ENCODE measurements at regions not wholly inside any gene's neighbourhood (a gene's known extent, or its start where the extent isn't known, plus 50 kb on each side); places are given as distances from the start of the nearest gene placed in this dataset.

- H3K9me3 ChIP-seq: no peaks in the 10 kb centered on the region
- H3K36me3 ChIP-seq: no peaks in the 10 kb centered on the region
- H3K27ac ChIP-seq: no peak overlapping the region
- DNase-seq: no peak
- no peaks in the 10 kb centered on the region for H3K27me3 ChIP-seq
- no peaks in the 10 kb centered on the region for H3K4me1 ChIP-seq
- H3K4me3 ChIP-seq: no peak overlapping the region
- TF ChIP-seq CTCF (IDR thresholded peaks at IDR 0.05) (no peak), POLR2A (IDR thresholded peaks at IDR 0.05) (no peak)
Measured at GRCh38 chr2:150545916-150546315, 58.4 kb upstream of the RND3 start.

GRCh38 chr2:150544731-150545130 lies 57.3 kb upstream of the RND3 start:
- no peaks in the 10 kb centered on the region for H3K9me3 ChIP-seq
- no peak overlapping the region for H3K27ac ChIP-seq
- DNase-seq: no peak
- TF ChIP-seq CTCF (IDR thresholded peaks at IDR 0.05) (no peak), POLR2A (IDR thresholded peaks at IDR 0.05) (no peak)
- H3K36me3 ChIP-seq: no peaks in the 10 kb centered on the region
- H3K4me3 ChIP-seq: no peak overlapping the region
- H3K4me1 ChIP-seq: no peaks in the 10 kb centered on the region
- H3K27me3 ChIP-seq: no peaks in the 10 kb centered on the region

GRCh38 chr2:150542692-150543091 lies 55.2 kb upstream of the RND3 start:
- Histone ChIP-seq H3K36me3 (no peaks in the 10 kb centered on the region), H3K4me1 (no peaks in the 10 kb centered on the region), H3K4me3 (no peak overlapping the region), H3K27ac (no peak overlapping the region), H3K9me3 (no peaks in the 10 kb centered on the region), H3K27me3 (no peaks in the 10 kb centered on the region)
- TF ChIP-seq CTCF (IDR thresholded peaks at IDR 0.05) (no peak), POLR2A (IDR thresholded peaks at IDR 0.05) (no peak)
- no peak for DNase-seq

GRCh38 chr2:150542172-150542571 lies 54.7 kb upstream of the RND3 start:
- no peaks in the 10 kb centered on the region for H3K4me1 ChIP-seq
- H3K36me3 ChIP-seq: no peaks in the 10 kb centered on the region
- no peak for TF ChIP-seq CTCF (IDR thresholded peaks at IDR 0.05)
- no peak for TF ChIP-seq POLR2A (IDR thresholded peaks at IDR 0.05)
- H3K4me3 ChIP-seq: no peak overlapping the region
- no peak for DNase-seq
- no peaks in the 10 kb centered on the region for H3K27me3 ChIP-seq
- H3K27ac ChIP-seq: no peak overlapping the region
- H3K9me3 ChIP-seq: no peaks in the 10 kb centered on the region

- no peaks in the 10 kb centered on the region for H3K27me3 ChIP-seq
- H3K27ac ChIP-seq: peak overlapping the region in 1 of 4 donors; percentile 2
- H3K9me3 ChIP-seq: no peaks in the 10 kb centered on the region
- no peak overlapping the region for H3K4me3 ChIP-seq
- no peaks in the 10 kb centered on the region for H3K4me1 ChIP-seq
- DNase-seq: no peak
- TF ChIP-seq POLR2A (IDR thresholded peaks at IDR 0.05): no peak
- H3K36me3 ChIP-seq: no peaks in the 10 kb centered on the region
Measured at GRCh38 chr2:150538651-150539201, 51.3 kb upstream of the RND3 start.
